ENCODE measurements at regions not wholly inside any gene's neighbourhood (a gene's known extent, or its start where the extent isn't known, plus 50 kb on each side); places are given as distances from the start of the nearest gene placed in this dataset.
A peak's percentile ranks its signal among the peaks of the same experiment; 100 is the strongest.

DNA sequence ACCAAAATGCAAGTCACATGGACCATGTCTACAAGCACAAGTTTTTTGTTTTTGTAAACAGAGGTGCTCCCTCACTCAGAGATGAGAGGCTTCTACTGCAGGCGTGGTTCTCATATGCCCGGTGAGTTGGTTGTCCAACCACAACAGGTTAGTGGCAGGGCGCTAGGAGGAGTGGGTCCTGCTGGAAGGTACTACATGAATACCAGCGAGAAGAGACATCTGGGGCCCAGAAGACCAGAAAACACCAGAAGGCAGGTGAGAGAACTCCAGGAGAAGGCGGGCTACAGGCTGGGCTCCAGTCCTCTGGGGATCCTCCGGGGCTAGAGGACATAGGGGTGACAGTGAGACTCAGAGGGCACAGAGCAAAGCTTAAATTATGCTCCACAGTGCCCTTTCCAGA lies 366.5 kb downstream of the MATN1 start:
- no peak for DNase-seq
- H3K9me3 ChIP-seq (ENCODE audit: low read length) = no peaks in the 10 kb centered on the region
- H3K9ac ChIP-seq (ENCODE audit: low read length) = no peak overlapping the region
- H4K20me1 ChIP-seq (ENCODE audit: insufficient read depth, low read depth, low read length) = no peaks in the 10 kb centered on the region
- no peaks in the 10 kb centered on the region for H3K4me1 ChIP-seq (ENCODE audit: low read length)
- no peak overlapping the region for H3K4me2 ChIP-seq (ENCODE audit: low read depth, low read length, poor library complexity, severe bottlenecking)
- no peaks in the 10 kb centered on the region for H3K9me2 ChIP-seq (replicated peaks; ENCODE audit: insufficient read depth, low read length)
- H3K27me3 ChIP-seq (ENCODE audit: low read length) = no peaks in the 10 kb centered on the region
- no peak overlapping the region for H3K4me3 ChIP-seq (ENCODE audit: low read length)
- no peak overlapping the region for H3K27ac ChIP-seq (ENCODE audit: low read length)
- no peaks in the 10 kb centered on the region for H3K36me3 ChIP-seq (ENCODE audit: insufficient read depth, low read length)
- no peak overlapping the region for H2AFZ ChIP-seq (ENCODE audit: low read length)
- no peaks in the 10 kb centered on the region for H3K79me2 ChIP-seq (ENCODE audit: low read length)

DNA sequence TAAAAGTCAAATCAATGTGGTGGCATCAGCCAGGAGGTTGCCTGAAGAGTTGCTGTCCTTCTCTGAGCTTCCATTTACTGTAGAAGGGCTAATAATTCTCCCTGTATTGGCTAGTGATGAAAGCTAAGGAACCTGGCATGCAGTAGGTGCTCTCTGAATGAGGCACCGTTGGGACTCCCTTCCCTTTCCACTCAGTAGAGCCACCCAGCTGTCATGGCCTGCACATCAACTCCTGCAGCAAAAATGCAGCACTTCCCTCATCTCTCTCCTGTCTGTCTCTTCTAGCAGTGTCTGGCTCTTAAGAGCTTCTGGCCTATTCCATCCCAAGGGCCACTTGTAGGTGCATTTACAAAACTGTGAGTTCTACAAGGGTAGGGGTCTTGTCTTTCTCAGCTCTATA lies 369.0 kb downstream of the MATN1 start:
- H3K4me3 ChIP-seq (ENCODE audit: low read length) = no peak overlapping the region
- no peaks in the 10 kb centered on the region for H3K9me2 ChIP-seq (replicated peaks; ENCODE audit: insufficient read depth, low read length)
- H3K4me2 ChIP-seq (ENCODE audit: low read depth, low read length, poor library complexity, severe bottlenecking) = no peak overlapping the region
- H4K20me1 ChIP-seq (ENCODE audit: insufficient read depth, low read depth, low read length) = no peaks in the 10 kb centered on the region
- H3K9me3 ChIP-seq (ENCODE audit: low read length) = no peaks in the 10 kb centered on the region
- no peaks in the 10 kb centered on the region for H3K36me3 ChIP-seq (ENCODE audit: insufficient read depth, low read length)
- no peak for DNase-seq
- H3K4me1 ChIP-seq (ENCODE audit: low read length) = no peaks in the 10 kb centered on the region
- no peak overlapping the region for H3K9ac ChIP-seq (ENCODE audit: low read length)
- no peaks in the 10 kb centered on the region for H3K79me2 ChIP-seq (ENCODE audit: low read length)
- H3K27ac ChIP-seq (ENCODE audit: low read length) = no peak overlapping the region
- H3K27me3 ChIP-seq (ENCODE audit: low read length) = no peaks in the 10 kb centered on the region
- no peak overlapping the region for H2AFZ ChIP-seq (ENCODE audit: low read length)

DNA sequence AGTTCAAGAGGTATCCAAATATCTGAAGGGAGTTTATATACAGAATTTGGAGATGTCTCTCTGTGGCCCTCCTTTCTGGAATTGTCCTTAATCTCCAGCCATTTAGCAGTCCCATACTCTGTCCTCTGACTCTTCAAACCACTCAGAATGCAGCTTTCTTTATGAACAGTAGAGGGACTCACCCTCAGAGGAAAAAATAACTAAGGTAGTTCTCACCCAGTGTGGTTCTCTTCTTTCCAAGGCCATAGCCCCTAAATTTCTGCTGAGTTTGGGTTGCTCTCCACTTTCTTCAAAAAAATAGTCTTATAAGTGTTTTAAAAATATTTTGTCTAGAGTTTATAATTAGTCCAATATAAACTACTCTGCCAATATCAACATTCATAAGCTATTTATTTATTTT lies 369.7 kb downstream of the MATN1 start:
- H2AFZ ChIP-seq (ENCODE audit: low read length) = no peak overlapping the region
- H3K27ac ChIP-seq (ENCODE audit: low read length) = no peak overlapping the region
- no peak for DNase-seq
- H3K27me3 ChIP-seq (ENCODE audit: low read length) = no peaks in the 10 kb centered on the region
- H3K9me2 ChIP-seq (replicated peaks; ENCODE audit: insufficient read depth, low read length) = no peaks in the 10 kb centered on the region
- H3K4me3 ChIP-seq (ENCODE audit: low read length) = no peak overlapping the region
- H3K9me3 ChIP-seq (ENCODE audit: low read length) = no peaks in the 10 kb centered on the region
- no peaks in the 10 kb centered on the region for H3K79me2 ChIP-seq (ENCODE audit: low read length)
- no peaks in the 10 kb centered on the region for H3K36me3 ChIP-seq (ENCODE audit: insufficient read depth, low read length)
- H3K9ac ChIP-seq (ENCODE audit: low read length) = no peak overlapping the region
- no peak overlapping the region for H3K4me2 ChIP-seq (ENCODE audit: low read depth, low read length, poor library complexity, severe bottlenecking)
- H3K4me1 ChIP-seq (ENCODE audit: low read length) = no peaks in the 10 kb centered on the region
- no peaks in the 10 kb centered on the region for H4K20me1 ChIP-seq (ENCODE audit: insufficient read depth, low read depth, low read length)

DNA sequence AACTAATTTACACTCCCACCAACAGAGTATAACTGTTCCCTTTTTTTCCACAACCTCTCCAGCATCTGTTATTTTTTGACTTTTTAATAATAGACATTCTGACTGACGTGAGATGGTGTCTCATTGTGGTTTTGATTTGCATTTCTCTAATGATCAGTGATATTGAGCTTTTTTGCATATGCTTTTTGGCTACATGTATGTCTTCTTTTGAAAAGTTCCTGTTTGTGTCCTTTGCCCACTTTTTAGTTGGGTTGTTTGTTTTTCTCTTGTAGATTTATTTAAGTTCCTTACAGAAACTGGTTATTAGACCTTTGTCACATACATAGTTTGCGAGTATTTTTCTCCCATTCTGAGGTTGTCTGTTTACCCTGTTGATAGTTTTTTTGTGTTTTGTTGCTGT lies 375.2 kb downstream of the MATN1 start:
- H3K9ac ChIP-seq (ENCODE audit: low read length) = no peak overlapping the region
- no peaks in the 10 kb centered on the region for H3K4me1 ChIP-seq (ENCODE audit: low read length)
- H2AFZ ChIP-seq (ENCODE audit: low read length) = no peak overlapping the region
- no peak overlapping the region for H3K4me3 ChIP-seq (ENCODE audit: low read length)
- no peaks in the 10 kb centered on the region for H3K9me2 ChIP-seq (replicated peaks; ENCODE audit: insufficient read depth, low read length)
- H3K27me3 ChIP-seq (ENCODE audit: low read length) = no peaks in the 10 kb centered on the region
- H3K4me2 ChIP-seq (ENCODE audit: low read depth, low read length, poor library complexity, severe bottlenecking) = no peak overlapping the region
- H3K27ac ChIP-seq (ENCODE audit: low read length) = no peak overlapping the region
- H3K79me2 ChIP-seq (ENCODE audit: low read length) = no peaks in the 10 kb centered on the region
- DNase-seq = no peak
- no peaks in the 10 kb centered on the region for H3K9me3 ChIP-seq (ENCODE audit: low read length)
- H3K36me3 ChIP-seq (ENCODE audit: insufficient read depth, low read length) = no peaks in the 10 kb centered on the region
- H4K20me1 ChIP-seq (ENCODE audit: insufficient read depth, low read depth, low read length) = no peaks in the 10 kb centered on the region

DNA sequence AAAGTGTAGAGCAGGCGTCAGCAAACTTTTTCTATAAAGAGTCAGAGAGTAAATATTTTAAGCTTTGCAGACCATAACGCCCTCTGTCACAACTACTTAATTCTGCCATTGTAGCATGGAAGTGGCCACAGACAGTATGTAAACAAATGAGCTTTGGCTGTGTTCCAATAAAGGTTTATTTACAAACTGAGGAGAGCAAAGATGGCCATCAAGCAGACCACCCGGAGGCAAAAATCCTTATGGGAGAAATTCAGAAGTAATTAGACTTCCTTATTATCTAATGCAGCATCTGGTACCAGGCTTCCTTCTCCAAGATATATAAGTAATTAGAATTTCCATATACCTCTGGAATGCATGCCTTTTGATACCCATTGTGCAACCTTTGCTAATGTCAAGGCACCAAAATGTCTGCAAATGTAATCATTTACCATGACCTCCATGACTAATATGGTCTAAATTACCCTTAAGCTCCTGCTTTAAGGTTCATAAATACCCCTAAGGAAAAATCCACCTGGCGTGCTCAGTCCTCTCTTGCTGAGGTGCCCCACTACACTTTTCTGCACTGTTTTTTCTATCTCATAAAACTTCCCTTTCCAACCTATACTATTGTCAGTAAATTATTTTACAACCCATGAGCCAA lies 377.8 kb downstream of the MATN1 start:
- H3K4me2 ChIP-seq (ENCODE audit: low read depth, low read length, poor library complexity, severe bottlenecking) = no peak overlapping the region
- no peaks in the 10 kb centered on the region for H3K9me3 ChIP-seq (ENCODE audit: low read length)
- H3K36me3 ChIP-seq (ENCODE audit: insufficient read depth, low read length) = no peaks in the 10 kb centered on the region
- no peak overlapping the region for H3K9ac ChIP-seq (ENCODE audit: low read length)
- no peak for DNase-seq
- H3K27me3 ChIP-seq (ENCODE audit: low read length) = no peaks in the 10 kb centered on the region
- no peaks in the 10 kb centered on the region for H3K9me2 ChIP-seq (replicated peaks; ENCODE audit: insufficient read depth, low read length)
- H4K20me1 ChIP-seq (ENCODE audit: insufficient read depth, low read depth, low read length) = no peaks in the 10 kb centered on the region
- H3K27ac ChIP-seq (ENCODE audit: low read length) = no peak overlapping the region
- H3K4me3 ChIP-seq (ENCODE audit: low read length) = no peak overlapping the region
- H3K79me2 ChIP-seq (ENCODE audit: low read length) = no peaks in the 10 kb centered on the region
- no peak overlapping the region for H2AFZ ChIP-seq (ENCODE audit: low read length)
- H3K4me1 ChIP-seq (ENCODE audit: low read length) = no peaks in the 10 kb centered on the region

DNA sequence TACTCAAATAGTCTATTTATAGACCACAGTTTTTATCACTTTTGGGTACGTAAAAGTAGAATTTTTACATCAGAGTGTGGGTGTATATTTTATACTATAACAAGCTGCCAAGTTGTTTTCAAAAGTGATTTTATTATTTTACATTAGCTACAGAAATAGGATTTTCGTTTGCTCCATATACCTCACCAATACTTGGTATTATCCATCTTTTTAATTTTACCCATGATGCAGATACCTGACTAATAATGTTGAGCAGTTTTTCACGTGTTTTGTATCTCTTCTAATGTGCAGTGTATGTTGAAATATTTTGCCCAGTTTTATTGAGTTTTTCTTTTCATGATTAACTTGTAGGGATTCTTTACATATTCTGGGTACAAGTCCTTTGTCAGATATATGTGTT lies 379.8 kb downstream of the MATN1 start:
- Histone ChIP-seq H3K79me2 (ENCODE audit: low read length) (no peaks in the 10 kb centered on the region), H3K4me1 (ENCODE audit: low read length) (no peaks in the 10 kb centered on the region), H4K20me1 (ENCODE audit: insufficient read depth, low read depth, low read length) (no peaks in the 10 kb centered on the region), H3K27ac (ENCODE audit: low read length) (no peak overlapping the region), H3K36me3 (ENCODE audit: insufficient read depth, low read length) (no peaks in the 10 kb centered on the region), H3K9me3 (ENCODE audit: low read length) (no peaks in the 10 kb centered on the region), H3K9ac (ENCODE audit: low read length) (no peak overlapping the region), H3K4me3 (ENCODE audit: low read length) (no peak overlapping the region), H3K9me2 (replicated peaks; ENCODE audit: insufficient read depth, low read length) (no peaks in the 10 kb centered on the region), H2AFZ (ENCODE audit: low read length) (no peak overlapping the region), H3K4me2 (ENCODE audit: low read depth, low read length, poor library complexity, severe bottlenecking) (no peak overlapping the region), H3K27me3 (ENCODE audit: low read length) (no peaks in the 10 kb centered on the region)
- DNase-seq = no peak

DNA sequence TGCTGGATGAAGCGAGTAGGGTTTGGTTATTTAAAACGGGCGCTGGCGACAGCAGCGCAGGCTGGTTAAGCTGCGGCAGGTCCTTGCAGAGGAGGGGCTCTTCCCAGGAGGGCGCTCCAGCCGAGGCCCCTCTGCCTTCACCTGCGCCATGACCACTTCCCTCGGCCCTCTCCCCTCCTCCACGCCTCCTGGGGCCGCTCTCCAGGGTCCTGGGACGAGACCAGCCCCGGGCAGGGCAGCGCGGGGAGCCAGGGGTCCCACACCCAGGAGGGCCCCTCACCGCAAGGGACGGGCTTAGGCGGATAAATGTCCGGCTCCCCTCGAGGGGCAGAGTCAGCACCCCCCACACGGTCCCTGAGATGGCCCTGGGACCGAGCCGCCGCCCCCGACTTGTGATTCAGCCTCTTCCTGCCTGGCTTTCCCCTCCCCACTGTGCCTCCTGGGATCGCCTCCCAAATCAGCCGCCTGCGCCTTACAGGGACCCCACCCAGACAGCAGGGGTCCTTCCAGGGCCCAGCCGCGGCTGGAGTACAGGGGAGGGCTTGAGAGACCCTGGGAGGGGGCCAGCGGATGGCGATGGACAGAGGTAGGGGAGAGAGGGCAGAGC lies 380.7 kb downstream of the MATN1 start:
- no peak for DNase-seq
- H3K27me3 ChIP-seq (ENCODE audit: low read length) = no peaks in the 10 kb centered on the region
- H3K9ac ChIP-seq (ENCODE audit: low read length) = no peak overlapping the region
- no peaks in the 10 kb centered on the region for H3K36me3 ChIP-seq (ENCODE audit: insufficient read depth, low read length)
- H3K9me2 ChIP-seq (replicated peaks; ENCODE audit: insufficient read depth, low read length) = no peaks in the 10 kb centered on the region
- H4K20me1 ChIP-seq (ENCODE audit: insufficient read depth, low read depth, low read length) = no peaks in the 10 kb centered on the region
- H3K4me2 ChIP-seq (ENCODE audit: low read depth, low read length, poor library complexity, severe bottlenecking) = no peak overlapping the region
- H2AFZ ChIP-seq (ENCODE audit: low read length) = no peak overlapping the region
- no peaks in the 10 kb centered on the region for H3K79me2 ChIP-seq (ENCODE audit: low read length)
- no peak overlapping the region for H3K27ac ChIP-seq (ENCODE audit: low read length)
- no peak overlapping the region for H3K4me3 ChIP-seq (ENCODE audit: low read length)
- no peaks in the 10 kb centered on the region for H3K4me1 ChIP-seq (ENCODE audit: low read length)
- no peaks in the 10 kb centered on the region for H3K9me3 ChIP-seq (ENCODE audit: low read length)

DNA sequence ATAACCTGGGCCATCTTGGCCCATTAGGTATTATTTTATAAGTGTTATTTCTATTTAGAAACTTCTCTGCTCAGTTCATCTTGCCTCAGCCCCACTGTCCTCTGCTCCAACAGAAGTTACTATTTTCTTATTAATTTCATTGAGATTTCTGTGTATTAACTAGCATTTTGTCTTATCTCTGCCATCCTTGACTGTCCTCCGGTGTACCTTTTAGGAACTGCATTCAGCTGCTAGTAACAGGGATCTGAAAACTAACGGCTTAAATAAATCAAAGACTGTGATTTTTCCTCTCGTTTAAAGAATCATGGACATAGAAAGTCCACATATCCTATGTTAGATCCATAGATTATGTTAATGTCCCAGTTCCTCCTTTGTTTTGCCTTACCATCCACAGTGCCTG lies 382.5 kb downstream of the MATN1 start:
- no peaks in the 10 kb centered on the region for H3K36me3 ChIP-seq (ENCODE audit: insufficient read depth, low read length)
- H4K20me1 ChIP-seq (ENCODE audit: insufficient read depth, low read depth, low read length) = no peaks in the 10 kb centered on the region
- no peaks in the 10 kb centered on the region for H3K9me3 ChIP-seq (ENCODE audit: low read length)
- no peaks in the 10 kb centered on the region for H3K9me2 ChIP-seq (replicated peaks; ENCODE audit: insufficient read depth, low read length)
- no peak overlapping the region for H3K4me2 ChIP-seq (ENCODE audit: low read depth, low read length, poor library complexity, severe bottlenecking)
- H3K27me3 ChIP-seq (ENCODE audit: low read length) = no peaks in the 10 kb centered on the region
- no peaks in the 10 kb centered on the region for H3K79me2 ChIP-seq (ENCODE audit: low read length)
- H3K4me3 ChIP-seq (ENCODE audit: low read length) = no peak overlapping the region
- H3K9ac ChIP-seq (ENCODE audit: low read length) = no peak overlapping the region
- peak; percentile 45 for DNase-seq
- H3K4me1 ChIP-seq (ENCODE audit: low read length) = no peaks in the 10 kb centered on the region
- H2AFZ ChIP-seq (ENCODE audit: low read length) = no peak overlapping the region
- H3K27ac ChIP-seq (ENCODE audit: low read length) = no peak overlapping the region
